Hematopoietic multipotent progenitor cell (in vitro differentiated cells): ENCODE measurements at regions not wholly inside any gene's neighbourhood (a gene's known extent, or its start where the extent isn't known, plus 50 kb on each side); places are given as distances from the start of the nearest gene placed in this dataset.
A peak's percentile ranks its signal among the peaks of the same experiment; 100 is the strongest.

Experiments used
- DNase-seq, 3 donors: peaks; one replicate each; pipeline ENCODE4 v3.0.0-alpha.2; 2011 to 2015; ENCODE audit warnings: low read depth in 2 of 3, low spot score in 2 of 3

- DNase-seq = peak in 1 of 3 donors; percentile 39
These were observed 307.0 kb downstream of the ARPP21 start for GRCh38 chr3:35946121-35946853.

GRCh38 chr3:35946854-35947515, 307.7 kb downstream of the ARPP21 start:
- DNase-seq = no peak

GRCh38 chr3:35950021-35950420, 310.7 kb downstream of the ARPP21 start:
- DNase-seq = no peak

GRCh38 chr3:35954413-35954812, 315.1 kb downstream of the ARPP21 start:
- no peak for DNase-seq

- DNase-seq = peak in 2 of 3 donors; percentile 47 to 73
These were observed 326.6 kb downstream of the ARPP21 start for GRCh38 chr3:35965908-35966307.

- no peak for DNase-seq
These were observed 327.5 kb downstream of the ARPP21 start for GRCh38 chr3:35966629-35967464.

- DNase-seq = peak in 1 of 3 donors; percentile 50
These were observed 328.8 kb downstream of the ARPP21 start for GRCh38 chr3:35968043-35968622.

- DNase-seq = peak in 1 of 3 donors; percentile 53
These were observed 330.1 kb downstream of the ARPP21 start for GRCh38 chr3:35969406-35969805.

GRCh38 chr3:35970793-35971192, 331.5 kb downstream of the ARPP21 start:
- no peak for DNase-seq

- DNase-seq = peak in 1 of 3 donors; percentile 52
These were observed 332.4 kb downstream of the ARPP21 start for GRCh38 chr3:35971686-35972085.

GRCh38 chr3:35974872-35975271, 335.5 kb downstream of the ARPP21 start:
- DNase-seq = no peak

- no peak for DNase-seq
These were observed 346.8 kb downstream of the ARPP21 start for GRCh38 chr3:35986161-35986560.

GRCh38 chr3:35987386-35987785, 348.1 kb downstream of the ARPP21 start:
- DNase-seq = no peak

- DNase-seq = no peak
These were observed 352.7 kb downstream of the ARPP21 start for GRCh38 chr3:35992041-35992440.

GRCh38 chr3:36011791-36012190, 368.5 kb upstream of the STAC start:
- DNase-seq = peak in 1 of 3 donors; percentile 13

GRCh38 chr3:36013425-36013824, 366.9 kb upstream of the STAC start:
- DNase-seq = no peak

GRCh38 chr3:36025232-36025631, 355.1 kb upstream of the STAC start:
- no peak for DNase-seq

GRCh38 chr3:36032180-36033047, 347.9 kb upstream of the STAC start:
- DNase-seq = no peak

GRCh38 chr3:36058404-36059030, 321.8 kb upstream of the STAC start:
- DNase-seq = no peak

- DNase-seq = no peak
These were observed 319.4 kb upstream of the STAC start for GRCh38 chr3:36060950-36061349.
